Stimulated activated CD8-positive, alpha-beta memory T cell treated with anti-CD3 and anti-CD28 coated beads, Interleukin-7, amount 100 ng/mL, for 4 hours (primary cell): ENCODE measurements at regions not wholly inside any gene's neighbourhood (a gene's known extent, or its start where the extent isn't known, plus 50 kb on each side); places are given as distances from the start of the nearest gene placed in this dataset.
"Not testable (repeated sequence)": the region's sequence is repeated elsewhere in the genome, so short reads cannot be mapped to it uniquely, and the experiment has no call there.

ENCODE experiments used
- DNase-seq, 2 donors: peaks; one replicate each; pipeline ENCODE4 v3.0.0-alpha.2; 2020; ENCODE audit warnings: low read depth in 2 of 2

DNA sequence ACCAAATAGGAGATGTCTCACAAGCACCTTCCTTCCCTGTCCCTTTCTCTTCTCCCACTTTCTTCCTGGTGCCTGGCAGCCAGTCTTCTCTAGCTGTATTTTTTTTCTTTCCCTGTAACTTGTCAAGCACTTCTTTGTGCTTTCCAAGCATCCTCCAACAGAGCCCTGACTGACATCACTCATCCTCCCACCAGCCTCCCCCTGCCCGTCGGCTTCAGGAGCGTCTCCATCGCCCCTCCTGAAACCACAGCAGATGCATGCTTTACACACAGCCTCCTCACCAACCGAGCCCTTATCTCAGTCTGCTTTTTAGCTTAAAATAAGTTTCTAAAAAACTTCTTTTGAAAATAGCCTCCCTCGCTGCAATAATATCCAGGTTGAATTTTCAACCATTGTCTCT, 268.7 kb upstream of the CDH5 start:
- DNase-seq: no peak

DNA sequence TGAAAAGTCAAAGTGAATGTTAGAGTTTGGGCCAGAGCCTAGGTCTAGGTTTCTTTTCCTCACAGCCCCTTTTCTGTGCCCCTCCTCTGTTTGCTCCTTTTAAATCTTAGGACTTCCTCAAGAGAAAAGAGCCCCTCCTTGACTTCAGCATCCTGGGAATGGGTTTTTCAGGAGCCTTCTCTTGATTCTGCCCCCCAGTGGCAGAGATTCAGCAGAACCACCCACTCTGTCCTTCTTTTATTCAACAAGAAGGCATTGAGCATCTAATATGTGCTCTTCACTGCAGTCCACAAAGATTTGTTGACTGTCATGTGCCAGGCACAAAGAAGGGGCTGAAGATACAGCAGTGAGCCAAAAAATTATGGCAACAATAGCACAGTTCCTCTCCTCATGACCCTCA, 270.8 kb upstream of the CDH5 start:
- no peak for DNase-seq

DNA sequence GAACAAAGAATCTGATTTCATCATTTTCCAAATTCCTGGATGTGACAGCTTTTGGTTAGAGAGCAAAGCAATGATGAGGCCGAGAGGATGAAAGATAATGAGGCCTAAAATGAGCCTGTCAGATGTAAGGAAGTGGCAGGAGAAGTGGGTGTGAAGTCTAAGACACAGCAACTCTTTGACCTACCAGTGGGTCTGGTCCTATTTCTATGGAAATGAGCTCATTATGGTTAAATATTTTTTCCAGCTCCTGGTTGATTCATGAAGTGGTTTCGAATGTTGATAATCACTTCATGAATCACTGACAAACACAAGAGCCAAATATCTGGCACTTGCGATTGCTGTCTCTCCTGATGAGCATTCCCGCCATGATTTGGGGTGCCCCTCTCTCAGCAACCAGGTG, 273.3 kb upstream of the CDH5 start:
- no peak for DNase-seq

DNA sequence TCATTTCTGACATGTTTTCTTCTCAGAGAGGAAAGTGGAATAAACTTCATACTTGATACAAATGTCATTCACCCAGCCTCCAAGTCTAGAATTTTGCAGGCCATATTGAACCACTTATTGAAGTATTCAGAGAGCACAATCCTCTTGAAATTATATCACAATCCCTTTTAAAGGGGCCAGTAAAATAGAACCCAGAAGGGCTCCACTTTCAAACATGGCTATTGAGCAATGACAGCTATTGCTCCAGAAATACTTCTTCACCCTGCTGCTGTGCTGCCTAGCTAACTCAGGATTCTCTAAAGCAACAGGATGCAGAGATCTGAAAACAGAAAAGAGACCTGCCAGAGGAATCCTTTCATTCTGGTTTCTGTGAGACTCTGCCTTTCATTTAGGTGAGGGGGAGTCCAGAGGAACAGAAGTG, 275.0 kb upstream of the CDH5 start:
- DNase-seq: no peak

DNA sequence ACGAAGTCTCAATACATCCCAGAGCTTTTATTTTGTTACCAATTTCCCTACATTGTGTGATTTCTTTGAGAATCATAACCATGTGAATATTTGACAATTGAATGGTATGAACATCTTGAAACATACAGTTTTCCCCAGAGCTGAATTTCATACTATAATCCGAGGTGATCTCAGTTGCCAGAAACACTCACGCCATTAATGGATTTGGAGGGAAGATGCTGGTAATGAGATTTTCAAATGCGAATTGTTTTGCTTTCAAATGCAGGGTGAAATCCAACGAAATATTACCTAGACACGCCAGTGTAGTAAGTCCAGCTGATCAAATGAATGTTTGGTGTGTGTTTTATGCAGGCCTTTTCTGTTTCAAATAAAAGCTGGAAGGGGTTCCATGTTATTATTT, 277.8 kb upstream of the CDH5 start:
- DNase-seq: no peak

DNA sequence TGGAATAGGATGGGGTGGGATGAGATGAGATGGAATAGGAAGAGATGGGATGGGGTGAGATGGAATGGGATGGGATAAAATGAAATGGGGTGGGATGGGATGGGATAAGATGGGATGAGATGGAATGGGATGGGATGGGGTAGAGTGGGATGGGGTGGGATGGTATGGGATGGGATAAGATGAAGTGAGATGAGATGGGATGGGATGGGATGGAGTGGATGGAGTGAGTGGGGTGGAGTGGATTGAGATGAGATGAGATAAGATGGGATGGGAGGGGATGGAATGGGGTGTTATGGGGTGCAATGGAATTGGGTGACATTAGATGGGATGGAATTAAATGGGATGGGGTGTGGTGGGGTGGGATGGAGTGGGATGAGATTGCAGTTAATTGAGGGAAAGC, 279.2 kb upstream of the CDH5 start:
- no peak for DNase-seq

DNA sequence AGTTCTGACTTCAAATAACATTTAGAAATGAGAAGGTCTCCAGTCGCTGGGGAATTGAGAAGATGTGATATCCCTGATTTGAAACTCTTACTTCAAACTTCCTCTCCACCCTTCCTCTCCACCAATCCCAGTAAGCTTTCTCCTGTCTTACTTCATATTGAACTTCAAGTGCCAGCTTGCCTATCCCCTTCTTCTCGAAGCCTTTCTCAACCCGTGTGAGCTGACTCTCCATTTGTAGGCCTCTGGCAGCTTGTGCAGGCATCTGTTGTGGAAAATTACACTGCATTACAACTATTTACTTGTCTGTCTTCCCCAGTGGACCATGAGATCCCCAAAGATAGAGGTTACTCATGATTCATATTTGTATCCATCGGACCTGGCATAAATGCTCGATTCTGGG, 280.8 kb upstream of the CDH5 start:
- DNase-seq: no peak

DNA sequence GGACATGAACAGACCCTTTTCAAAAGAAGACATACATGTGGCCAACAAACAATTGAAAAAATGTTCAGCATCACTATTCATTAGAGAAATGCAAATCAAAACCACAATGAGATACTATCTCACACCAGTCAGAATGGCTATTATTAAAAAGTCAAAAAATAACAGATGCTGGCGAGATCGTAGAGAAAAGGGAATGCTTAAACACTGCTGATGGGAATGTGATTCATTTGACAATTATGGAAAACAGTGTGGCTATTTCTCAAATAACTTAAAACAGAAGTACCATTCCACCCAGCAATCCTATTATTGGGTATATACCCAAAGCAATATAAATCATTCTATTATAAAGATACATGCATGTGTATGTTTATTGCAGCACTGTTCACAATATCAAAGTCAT, 281.8 kb upstream of the CDH5 start:
- DNase-seq: not testable (repeated sequence)

DNA sequence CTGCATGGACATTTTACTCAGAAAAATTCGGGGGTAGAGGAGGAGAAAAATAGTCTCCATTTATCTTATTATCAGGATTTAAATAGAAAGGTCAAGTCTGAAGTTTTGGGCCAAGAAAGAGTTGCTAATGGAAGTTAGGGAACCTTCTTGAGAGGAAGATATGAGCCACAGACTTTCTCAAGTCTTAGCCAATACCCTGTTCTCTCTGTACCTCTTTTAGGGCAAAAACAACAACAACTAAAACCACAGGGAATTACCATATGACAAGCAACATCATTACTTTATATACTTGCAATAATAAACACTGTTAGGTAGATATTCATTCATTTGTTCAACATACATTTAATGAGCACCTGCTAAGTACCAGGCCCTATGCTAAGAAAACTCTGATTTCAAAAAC, 282.2 kb upstream of the CDH5 start:
- DNase-seq: no peak

DNA sequence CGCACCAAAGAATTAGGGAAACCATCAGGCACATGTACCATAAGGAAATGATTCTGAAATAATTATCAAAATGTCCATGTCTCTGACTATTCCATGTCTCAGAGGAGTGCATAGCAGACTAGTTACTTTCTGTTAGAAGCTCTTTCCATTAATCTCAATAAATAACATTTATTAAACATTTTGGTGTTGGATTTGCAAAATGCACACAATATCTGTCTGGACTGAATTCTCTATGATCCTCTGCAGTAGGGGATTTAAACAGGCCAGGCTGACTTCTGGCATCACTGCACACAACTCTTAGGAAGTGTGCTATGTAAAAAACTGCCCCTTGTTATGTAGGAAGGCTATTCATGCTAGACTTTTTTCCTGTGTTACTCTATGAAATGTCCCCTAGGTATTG, 283.3 kb upstream of the CDH5 start:
- no peak for DNase-seq

DNA sequence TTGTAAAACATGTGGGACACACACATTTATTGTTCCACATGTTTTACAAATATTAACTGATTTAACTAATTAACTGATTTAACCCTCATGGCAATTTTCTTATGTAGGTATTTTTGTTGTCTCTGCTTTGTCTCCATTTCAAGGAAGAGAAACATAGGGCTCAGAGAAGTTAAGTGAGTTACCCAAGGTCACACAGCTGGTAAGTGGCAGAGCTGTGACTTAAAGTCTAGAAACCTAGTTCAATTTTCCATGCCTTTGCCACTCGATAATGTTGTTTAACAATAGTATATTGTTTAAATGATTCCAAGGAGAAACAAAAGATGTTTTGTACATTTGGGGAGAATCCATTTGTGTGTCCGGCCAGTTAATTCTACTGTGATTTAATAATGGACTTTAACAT, 284.1 kb upstream of the CDH5 start:
- DNase-seq: no peak

DNA sequence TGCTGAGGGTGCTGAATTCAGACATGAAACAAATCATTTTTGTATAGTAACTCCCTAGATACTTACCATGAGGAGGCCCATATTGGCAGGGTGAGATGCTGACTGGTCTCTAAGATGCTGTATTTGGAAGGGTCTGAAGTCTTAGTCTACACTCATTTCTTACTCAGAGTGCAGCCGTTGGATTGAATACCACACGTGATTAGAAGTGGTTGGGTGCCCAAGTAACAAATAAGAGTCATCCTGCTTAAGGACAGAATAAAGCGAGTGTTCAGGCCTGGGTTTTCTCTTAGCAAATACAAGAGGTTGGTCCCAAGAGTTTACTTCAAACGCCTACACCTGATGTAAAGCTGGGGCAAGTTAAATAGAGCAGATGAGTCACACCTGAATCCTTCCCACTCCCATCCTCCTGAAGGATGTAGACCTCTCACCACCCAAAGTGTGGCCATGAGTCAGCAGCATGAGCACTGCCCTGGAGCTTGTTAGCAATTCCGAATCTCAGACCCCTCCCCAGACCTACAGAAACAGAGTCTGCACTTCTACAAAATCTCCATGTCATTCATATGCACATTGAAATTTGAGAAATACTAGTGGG, 284.6 kb upstream of the CDH5 start:
- DNase-seq: no peak

DNA sequence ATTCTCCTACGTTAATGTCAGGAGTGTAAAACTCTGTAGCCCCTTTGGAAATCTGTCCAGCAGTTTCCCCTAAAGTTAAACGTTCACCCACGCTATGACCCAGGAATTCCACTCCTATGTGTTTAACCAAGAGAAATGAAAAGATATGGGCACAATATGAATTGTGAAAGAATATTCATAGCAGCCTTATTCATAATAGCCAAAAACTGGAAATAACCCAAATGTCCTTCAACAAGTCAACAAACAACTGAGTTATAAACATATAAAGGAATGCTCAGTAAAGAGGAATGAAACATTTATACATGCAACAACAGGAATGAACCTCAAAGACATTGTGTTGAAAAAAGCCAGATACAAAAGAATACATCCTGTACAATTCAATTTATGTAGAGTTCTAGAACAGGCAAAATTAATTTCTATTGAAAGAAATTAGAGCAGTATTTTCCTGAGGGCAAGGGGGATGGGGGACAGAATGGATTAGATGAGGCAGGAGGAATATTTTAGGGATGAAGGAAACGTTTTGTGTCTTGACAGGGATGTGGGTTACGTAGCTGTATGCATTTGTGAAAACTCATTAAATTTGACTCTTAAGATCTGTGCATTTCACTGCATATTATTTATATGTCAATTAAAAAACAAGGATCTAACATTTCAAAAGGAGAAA, 286.7 kb upstream of the CDH5 start:
- no peak for DNase-seq

DNA sequence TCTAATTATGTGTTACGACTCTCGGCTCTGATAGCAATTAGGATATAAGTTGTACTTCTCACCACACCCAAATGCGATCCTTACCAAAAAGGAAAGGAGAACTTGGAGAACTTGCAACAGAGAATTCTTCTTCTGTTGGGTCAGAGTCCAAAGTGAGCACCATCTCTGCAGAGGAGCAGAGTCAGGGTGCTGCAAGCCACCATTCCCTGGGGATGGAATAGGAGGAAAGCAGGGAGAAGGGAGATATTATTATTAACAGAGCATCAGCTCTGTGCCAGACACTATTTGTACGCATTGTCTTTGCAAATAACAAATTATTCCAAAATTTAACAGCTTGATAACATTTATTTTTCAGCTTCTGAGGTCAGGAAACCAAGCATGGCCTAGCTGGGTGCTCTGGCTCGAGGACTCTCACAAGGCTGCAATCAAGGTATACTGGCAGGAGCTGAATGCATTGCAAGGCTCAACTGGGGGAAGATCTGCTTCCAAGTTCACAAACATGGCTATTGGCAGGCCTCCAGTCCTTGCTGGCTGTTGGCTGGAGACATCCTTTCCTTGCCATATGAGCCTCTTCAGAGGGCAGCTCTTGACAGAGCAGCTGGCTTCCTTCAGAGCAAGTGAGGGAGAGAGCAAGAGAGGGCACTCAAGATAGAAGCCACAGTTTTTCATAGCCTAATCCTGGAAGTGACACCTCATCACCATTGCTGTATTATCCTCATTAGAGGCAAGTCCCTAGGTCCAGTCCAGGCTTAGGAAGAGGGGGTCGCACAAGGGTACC, 296.2 kb upstream of the CDH5 start:
- no peak for DNase-seq

DNA sequence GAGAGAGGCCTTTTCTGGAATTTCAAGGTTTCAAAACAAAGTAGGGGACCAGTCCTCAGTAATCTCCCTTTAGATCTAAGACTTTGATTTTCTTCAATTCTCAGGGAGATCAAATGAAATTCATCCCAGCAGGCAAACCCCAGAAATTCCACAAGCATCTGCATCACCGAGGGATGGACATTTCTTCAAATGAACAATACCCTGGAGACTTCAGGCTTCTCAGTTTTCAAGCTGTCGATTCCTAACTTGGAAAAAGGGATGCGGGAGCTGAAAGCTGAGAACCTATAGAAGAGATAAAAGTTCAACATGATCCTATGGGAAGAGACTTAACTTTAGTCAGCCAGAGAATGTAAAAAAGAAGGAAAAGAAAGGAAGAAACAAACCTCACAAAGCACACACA, 296.9 kb upstream of the CDH5 start:
- no peak for DNase-seq

DNA sequence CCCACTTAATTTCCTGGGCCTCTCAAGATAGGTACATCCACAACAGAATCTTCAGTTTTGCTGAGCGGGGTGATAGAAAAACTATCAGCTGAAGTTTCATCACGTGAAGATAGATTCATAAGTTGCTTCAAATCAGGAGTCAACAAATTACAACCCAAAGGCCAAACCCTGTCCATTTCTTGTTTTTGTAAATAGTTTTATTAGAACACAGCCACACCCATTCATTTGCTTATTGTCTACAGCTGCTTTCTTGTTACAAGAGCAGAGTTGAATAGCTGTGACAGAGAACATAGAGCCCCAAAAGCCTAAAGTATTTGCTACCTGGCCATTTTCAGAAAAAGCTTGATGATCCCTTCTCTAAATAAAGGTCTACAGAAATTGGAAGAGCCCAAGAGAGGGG, 300.1 kb upstream of the CDH5 start:
- DNase-seq: no peak

DNA sequence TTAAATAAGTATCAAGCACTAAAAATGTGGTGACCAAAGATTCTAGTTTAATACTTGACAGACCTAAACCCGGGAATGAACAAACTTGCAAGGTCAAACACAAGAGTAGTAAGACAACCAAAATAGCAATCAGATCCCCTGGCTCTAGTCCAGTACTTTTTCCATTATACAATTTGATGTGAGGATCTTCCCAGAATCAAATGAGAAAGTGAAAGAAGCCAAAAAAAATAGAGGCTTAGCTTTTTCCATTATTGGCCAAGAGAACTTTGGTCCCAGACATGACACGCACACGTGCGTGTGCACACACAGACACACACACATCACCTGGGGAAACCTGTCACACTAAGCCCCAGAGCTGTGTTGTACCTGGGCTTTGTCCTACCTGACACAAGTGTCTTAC, 300.6 kb upstream of the CDH5 start:
- DNase-seq: no peak

DNA sequence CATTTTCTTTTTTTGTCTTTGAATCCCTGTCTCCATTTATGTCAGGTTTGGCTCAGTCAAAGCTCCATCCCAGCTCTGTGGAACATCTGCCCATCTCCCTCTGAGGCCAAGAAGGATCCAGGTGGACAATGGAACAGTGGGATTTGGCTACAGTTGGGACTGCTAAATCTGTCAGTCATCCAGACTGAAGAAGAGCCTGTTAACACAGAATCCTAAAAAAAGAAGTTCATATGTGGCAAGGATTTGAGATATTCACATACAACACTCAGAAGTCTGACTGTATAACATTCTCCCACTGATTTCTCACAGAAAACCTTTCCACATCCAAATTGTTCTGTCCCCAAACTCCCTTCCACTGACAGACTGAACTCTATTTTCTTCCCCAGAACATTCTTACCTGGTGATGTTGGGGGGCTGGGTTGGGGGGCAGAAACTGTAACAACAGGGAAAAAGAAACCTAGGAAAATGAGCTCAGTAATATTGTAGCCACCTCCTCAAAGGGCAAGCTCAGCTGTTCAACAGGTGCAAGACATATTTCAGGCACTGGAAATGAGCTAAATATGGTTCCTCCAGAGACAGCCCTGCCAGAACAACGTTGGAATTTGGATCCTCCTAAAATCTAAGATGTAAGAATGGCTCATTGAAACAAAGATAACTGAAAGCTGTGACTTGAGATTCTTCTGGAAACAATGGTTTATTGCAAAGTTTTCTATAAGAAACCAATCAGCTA, 301.5 kb upstream of the CDH5 start:
- DNase-seq: no peak

DNA sequence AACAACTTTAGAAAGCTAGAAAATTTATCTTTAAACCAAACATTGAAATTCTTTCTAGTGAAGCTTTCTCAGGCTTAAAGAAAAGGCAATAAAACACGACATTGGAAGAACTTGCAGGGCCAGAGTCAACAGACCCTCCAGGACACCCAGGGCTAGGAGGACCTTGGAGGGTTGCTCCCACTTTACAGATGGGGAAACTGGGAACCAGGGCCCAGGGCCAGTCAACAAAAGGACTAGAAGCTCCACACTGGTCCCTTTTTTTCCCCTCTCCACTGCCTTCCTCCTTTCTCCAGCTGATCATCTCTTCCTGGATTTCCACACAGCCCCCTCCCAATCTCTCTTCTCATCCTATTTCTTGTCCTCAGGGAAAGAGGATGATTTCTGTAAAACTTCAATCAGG, 307.7 kb upstream of the CDH5 start:
- DNase-seq: no peak

DNA sequence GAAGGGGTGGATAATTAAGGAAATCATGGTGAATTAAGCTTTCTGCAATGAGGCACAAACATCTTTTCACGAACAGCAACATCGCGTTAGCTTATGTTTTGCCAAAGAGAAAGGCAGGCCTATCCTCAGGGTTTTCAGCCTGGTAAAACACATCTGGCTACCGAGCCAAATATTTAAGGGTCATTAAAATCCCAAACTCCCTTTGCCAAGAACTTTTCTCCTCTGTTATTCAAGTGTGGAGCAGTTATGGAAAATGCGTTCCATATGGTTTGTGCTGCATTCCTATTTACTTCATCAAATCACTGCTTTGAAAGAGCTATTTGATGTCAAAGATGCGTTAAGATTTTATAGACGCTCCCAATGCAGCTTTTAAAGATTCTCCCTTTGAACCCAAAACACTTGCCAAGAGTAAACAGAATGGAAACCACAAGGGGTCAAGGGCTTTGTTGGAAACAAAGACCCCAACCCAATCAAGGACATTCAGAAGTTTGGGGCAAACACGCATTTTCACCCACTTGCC, 308.3 kb upstream of the CDH5 start:
- DNase-seq: no peak

DNA sequence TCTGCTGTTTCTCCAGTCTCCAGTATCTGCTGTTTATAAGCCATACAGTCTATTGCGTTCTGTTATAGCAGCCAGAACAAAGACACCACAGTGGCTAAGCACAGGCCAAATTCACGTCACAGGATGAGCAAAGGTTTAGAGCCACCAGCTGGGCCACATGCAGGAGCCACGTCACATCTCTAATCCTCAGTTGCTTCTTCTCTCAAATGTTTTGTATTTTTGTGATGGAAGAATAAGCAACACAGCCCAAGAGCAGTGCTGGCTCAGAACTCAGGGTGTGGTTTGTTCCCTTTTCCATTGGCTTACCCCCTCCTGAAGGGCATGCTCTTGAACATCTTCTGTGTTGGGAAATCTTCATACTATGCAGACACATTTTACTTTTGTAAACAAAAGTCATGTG, 309.4 kb upstream of the CDH5 start:
- DNase-seq: no peak

DNA sequence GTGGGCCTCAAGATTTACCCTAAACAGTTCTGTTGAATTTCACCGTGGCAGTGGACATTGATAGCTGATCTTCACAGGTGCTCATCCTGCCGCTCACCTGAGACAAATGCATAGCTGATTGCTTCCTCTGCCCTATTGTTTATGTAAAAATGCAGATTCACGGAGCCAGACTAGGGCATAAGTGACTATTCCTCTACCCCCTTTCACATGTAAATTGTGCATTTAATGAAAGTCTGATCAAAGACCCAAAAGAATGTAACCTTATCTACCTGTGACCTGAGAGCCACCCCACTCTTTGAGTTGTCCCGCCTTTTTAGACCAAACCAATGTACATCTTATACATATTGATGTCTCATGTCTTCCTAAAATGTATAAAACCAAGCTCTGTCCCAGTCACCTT, 312.4 kb upstream of the CDH5 start:
- DNase-seq: no peak
